ENCODE measurements at regions not wholly inside any gene's neighbourhood (a gene's known extent, or its start where the extent isn't known, plus 50 kb on each side); places are given as distances from the start of the nearest gene placed in this dataset.

DNA sequence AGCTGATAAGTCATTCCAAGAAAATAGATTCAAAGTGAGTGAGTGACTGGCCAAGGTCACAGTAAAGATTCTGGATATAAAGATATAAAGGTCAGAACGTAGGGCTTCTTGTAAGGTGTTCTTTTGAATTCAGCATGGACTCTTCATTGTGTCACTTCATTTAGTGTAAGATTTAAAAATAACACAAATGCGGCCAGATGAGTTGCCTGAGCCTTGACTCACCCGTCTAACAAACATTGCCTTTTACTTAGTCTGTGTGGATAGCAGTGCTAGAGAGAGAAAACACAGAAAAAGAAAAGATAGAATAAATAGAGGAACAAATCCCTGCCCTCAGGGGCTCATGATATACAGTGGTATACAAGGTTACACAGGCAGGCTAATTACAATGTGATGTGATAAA, 223.4 kb downstream of the PLPP3 start:
- H3K36me3 ChIP-seq (ENCODE audit: control insufficient read depth in 1 of 2, insufficient read depth in 2 of 2, low read depth in 1 of 2, low read length in 2 of 2), result no peaks in the 10 kb centered on the region
- H2BK12ac ChIP-seq (ENCODE audit: low read length in 2 of 2), result no peak overlapping the region
- no peak overlapping the region for H2BK5ac ChIP-seq (ENCODE audit: low read depth, low read length, poor library complexity, severe bottlenecking)
- H3K4me2 ChIP-seq (ENCODE audit: low read length, poor library complexity, severe bottlenecking), result no peak overlapping the region
- WGBS, result 94% methylated on average over 3 of the region's 3 CpGs
- H4K8ac ChIP-seq (ENCODE audit: low read length), result no peak overlapping the region
- no peaks in the 10 kb centered on the region for H3K27me3 ChIP-seq (ENCODE audit: control insufficient read depth in 1 of 2, insufficient read depth in 1 of 2, low read length in 2 of 2)
- no peaks in the 10 kb centered on the region for H3K4me1 ChIP-seq (ENCODE audit: control insufficient read depth, insufficient read depth, low read depth, low read length)
- no peak overlapping the region for H3K4ac ChIP-seq (ENCODE audit: low read depth in 1 of 2, low read length in 2 of 2)
- no peak overlapping the region for H2BK15ac ChIP-seq (ENCODE audit: low read depth, poor library complexity, severe bottlenecking)
- no peak overlapping the region for H2AK5ac ChIP-seq (ENCODE audit: low read length, severe bottlenecking)
- H3K23ac ChIP-seq (ENCODE audit: low read length in 2 of 2), result no peak overlapping the region
- no peak overlapping the region for H2BK120ac ChIP-seq (ENCODE audit: low read depth, low read length)
- H4K91ac ChIP-seq (ENCODE audit: low read length), result no peak overlapping the region
- no peak overlapping the region for H3K27ac ChIP-seq (ENCODE audit: low read length, poor library complexity, severe bottlenecking)
- no peak overlapping the region for H3K14ac ChIP-seq (ENCODE audit: low read length in 2 of 2)
- no peak overlapping the region for H2AFZ ChIP-seq (ENCODE audit: low read depth, low read length)
- H3K4me3 ChIP-seq (ENCODE audit: insufficient read depth in 1 of 2, low read depth in 1 of 2, low read length in 2 of 2), result no peak overlapping the region
- H3K18ac ChIP-seq (ENCODE audit: low read depth in 1 of 2, low read length in 2 of 2), result no peak overlapping the region
- H3K9ac ChIP-seq (ENCODE audit: low read length), result no peak overlapping the region
- no peaks in the 10 kb centered on the region for H3K79me1 ChIP-seq (replicated peaks; ENCODE audit: low read length, poor library complexity, severe bottlenecking)
- DNase-seq, result no peak
- no peaks in the 10 kb centered on the region for H3K9me3 ChIP-seq (ENCODE audit: control insufficient read depth, low read length)

DNA sequence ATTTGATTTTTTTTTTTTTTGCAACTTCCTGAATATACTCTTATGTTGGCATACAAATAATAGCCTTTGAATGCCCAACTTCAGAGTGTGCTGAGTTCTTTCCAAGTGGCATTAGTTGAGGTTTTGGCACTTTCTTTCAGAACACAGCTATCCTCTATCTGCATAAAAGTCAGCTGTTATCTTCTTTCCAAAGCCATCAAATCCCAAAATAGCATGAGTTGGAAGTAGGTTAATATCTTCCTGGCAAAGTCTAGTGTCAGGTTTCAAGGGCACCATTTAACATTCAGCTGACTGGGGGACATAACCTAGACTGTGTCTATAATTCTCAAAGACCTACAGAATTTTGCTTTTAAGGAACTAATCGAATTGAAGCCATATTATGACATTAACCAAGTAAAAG, 223.9 kb downstream of the PLPP3 start:
- no peak overlapping the region for H3K4me3 ChIP-seq (ENCODE audit: insufficient read depth in 1 of 2, low read depth in 1 of 2, low read length in 2 of 2)

DNA sequence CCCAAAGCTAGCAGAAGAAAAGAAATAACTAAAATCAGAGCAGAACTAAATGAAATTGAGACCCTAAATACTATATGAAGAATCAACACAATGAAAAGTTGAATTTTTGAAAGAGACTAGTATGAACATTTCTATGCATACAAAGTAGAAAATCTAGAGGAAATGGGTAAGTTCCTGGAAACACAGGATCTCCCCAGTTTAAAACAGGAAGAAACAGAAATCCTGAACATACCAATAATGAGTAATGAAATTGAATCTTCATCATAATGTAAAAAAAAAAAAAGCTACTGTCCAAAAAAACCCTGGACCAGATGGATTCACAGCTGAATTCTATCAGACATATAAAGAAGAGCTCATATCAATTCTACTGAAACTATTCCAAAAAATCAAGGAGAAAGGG, 233.5 kb downstream of the PLPP3 start:
- Histone ChIP-seq H3K23ac (ENCODE audit: low read length in 2 of 2) (no peak overlapping the region), H3K79me1 (replicated peaks; ENCODE audit: low read length, poor library complexity, severe bottlenecking) (no peaks in the 10 kb centered on the region), H3K4me2 (ENCODE audit: low read length, poor library complexity, severe bottlenecking) (no peak overlapping the region), H3K18ac (ENCODE audit: low read depth in 1 of 2, low read length in 2 of 2) (no peak overlapping the region), H2AK5ac (ENCODE audit: low read length, severe bottlenecking) (no peak overlapping the region), H3K9me3 (ENCODE audit: control insufficient read depth, low read length) (peaks cover 9% of the 10 kb centered on the region), H3K27me3 (ENCODE audit: control insufficient read depth in 1 of 2, insufficient read depth in 1 of 2, low read length in 2 of 2) (no peaks in the 10 kb centered on the region), H3K4me1 (ENCODE audit: control insufficient read depth, insufficient read depth, low read depth, low read length) (no peaks in the 10 kb centered on the region), H2BK12ac (ENCODE audit: low read length in 2 of 2) (no peak overlapping the region), H3K4ac (ENCODE audit: low read depth in 1 of 2, low read length in 2 of 2) (no peak overlapping the region), H3K36me3 (ENCODE audit: control insufficient read depth in 1 of 2, insufficient read depth in 2 of 2, low read depth in 1 of 2, low read length in 2 of 2) (no peaks in the 10 kb centered on the region), H3K9ac (ENCODE audit: low read length) (no peak overlapping the region), H3K14ac (ENCODE audit: low read length in 2 of 2) (no peak overlapping the region), H4K91ac (ENCODE audit: low read length) (no peak overlapping the region), H2BK15ac (ENCODE audit: low read depth, poor library complexity, severe bottlenecking) (no peak overlapping the region), H3K27ac (ENCODE audit: low read length, poor library complexity, severe bottlenecking) (no peak overlapping the region), H2AFZ (ENCODE audit: low read depth, low read length) (no peak overlapping the region), H2BK120ac (ENCODE audit: low read depth, low read length) (no peak overlapping the region), H3K4me3 (ENCODE audit: insufficient read depth in 1 of 2, low read depth in 1 of 2, low read length in 2 of 2) (no peak overlapping the region), H4K8ac (ENCODE audit: low read length) (no peak overlapping the region), H2BK5ac (ENCODE audit: low read depth, low read length, poor library complexity, severe bottlenecking) (no peak overlapping the region)
- DNase-seq, result no peak

More for the DNA sequence above, 223.9 kb downstream of the PLPP3 start:
- no peaks in the 10 kb centered on the region for H3K36me3 ChIP-seq (ENCODE audit: control insufficient read depth in 1 of 2, insufficient read depth in 2 of 2, low read depth in 1 of 2, low read length in 2 of 2)
- H2AK5ac ChIP-seq (ENCODE audit: low read length, severe bottlenecking), result no peak overlapping the region
- H2BK5ac ChIP-seq (ENCODE audit: low read depth, low read length, poor library complexity, severe bottlenecking), result no peak overlapping the region
- H2BK15ac ChIP-seq (ENCODE audit: low read depth, poor library complexity, severe bottlenecking), result no peak overlapping the region
- H4K91ac ChIP-seq (ENCODE audit: low read length), result no peak overlapping the region
- H3K9me3 ChIP-seq (ENCODE audit: control insufficient read depth, low read length), result no peaks in the 10 kb centered on the region
- H3K9ac ChIP-seq (ENCODE audit: low read length), result no peak overlapping the region
- H3K79me1 ChIP-seq (replicated peaks; ENCODE audit: low read length, poor library complexity, severe bottlenecking), result no peaks in the 10 kb centered on the region
- no peak overlapping the region for H4K8ac ChIP-seq (ENCODE audit: low read length)
- 80% methylated on average over 1 of the region's 1 CpG for WGBS
- H2BK12ac ChIP-seq (ENCODE audit: low read length in 2 of 2), result no peak overlapping the region
- no peak overlapping the region for H3K4ac ChIP-seq (ENCODE audit: low read depth in 1 of 2, low read length in 2 of 2)
- H2BK120ac ChIP-seq (ENCODE audit: low read depth, low read length), result no peak overlapping the region
- no peaks in the 10 kb centered on the region for H3K4me1 ChIP-seq (ENCODE audit: control insufficient read depth, insufficient read depth, low read depth, low read length)
- no peaks in the 10 kb centered on the region for H3K27me3 ChIP-seq (ENCODE audit: control insufficient read depth in 1 of 2, insufficient read depth in 1 of 2, low read length in 2 of 2)
- H2AFZ ChIP-seq (ENCODE audit: low read depth, low read length), result no peak overlapping the region
- H3K18ac ChIP-seq (ENCODE audit: low read depth in 1 of 2, low read length in 2 of 2), result no peak overlapping the region
- H3K23ac ChIP-seq (ENCODE audit: low read length in 2 of 2), result no peak overlapping the region
- no peak overlapping the region for H3K27ac ChIP-seq (ENCODE audit: low read length, poor library complexity, severe bottlenecking)
- DNase-seq, result no peak
- H3K4me2 ChIP-seq (ENCODE audit: low read length, poor library complexity, severe bottlenecking), result no peak overlapping the region
- no peak overlapping the region for H3K14ac ChIP-seq (ENCODE audit: low read length in 2 of 2)

DNA sequence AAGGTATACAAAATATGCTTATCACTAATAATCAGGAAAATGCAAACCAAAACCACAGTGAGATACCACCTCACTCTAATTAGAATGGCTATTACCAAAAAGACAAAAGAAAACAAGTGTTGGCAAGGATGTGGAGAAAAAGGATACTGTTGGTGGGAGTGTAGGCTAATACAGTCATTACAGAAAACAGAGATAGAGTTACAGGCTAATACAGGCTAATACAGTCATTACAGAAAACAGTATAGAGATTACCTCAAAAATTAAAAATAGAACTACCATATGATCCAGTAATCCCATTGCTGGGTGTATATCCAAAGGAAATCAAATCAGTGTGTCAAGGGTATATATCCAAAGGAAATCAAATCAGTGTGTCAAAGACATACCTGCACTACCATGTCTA, 238.4 kb downstream of the PLPP3 start:
- H3K4me2 ChIP-seq (ENCODE audit: low read length, poor library complexity, severe bottlenecking), result no peak overlapping the region
- no peaks in the 10 kb centered on the region for H3K9me3 ChIP-seq (ENCODE audit: control insufficient read depth, low read length)
- no peak overlapping the region for H3K9ac ChIP-seq (ENCODE audit: low read length)
- no peak overlapping the region for H2BK15ac ChIP-seq (ENCODE audit: low read depth, poor library complexity, severe bottlenecking)
- no peak overlapping the region for H2BK12ac ChIP-seq (ENCODE audit: low read length in 2 of 2)
- H2AFZ ChIP-seq (ENCODE audit: low read depth, low read length), result no peak overlapping the region
- H3K4ac ChIP-seq (ENCODE audit: low read depth in 1 of 2, low read length in 2 of 2), result no peak overlapping the region
- no peak overlapping the region for H2BK5ac ChIP-seq (ENCODE audit: low read depth, low read length, poor library complexity, severe bottlenecking)
- no peak overlapping the region for H4K8ac ChIP-seq (ENCODE audit: low read length)
- no peak overlapping the region for H3K18ac ChIP-seq (ENCODE audit: low read depth in 1 of 2, low read length in 2 of 2)
- H3K27ac ChIP-seq (ENCODE audit: low read length, poor library complexity, severe bottlenecking), result no peak overlapping the region
- no peaks in the 10 kb centered on the region for H3K36me3 ChIP-seq (ENCODE audit: control insufficient read depth in 1 of 2, insufficient read depth in 2 of 2, low read depth in 1 of 2, low read length in 2 of 2)
- H3K4me3 ChIP-seq (ENCODE audit: insufficient read depth in 1 of 2, low read depth in 1 of 2, low read length in 2 of 2), result no peak overlapping the region
- no peak overlapping the region for H3K23ac ChIP-seq (ENCODE audit: low read length in 2 of 2)
- H3K4me1 ChIP-seq (ENCODE audit: control insufficient read depth, insufficient read depth, low read depth, low read length), result no peaks in the 10 kb centered on the region
- no peaks in the 10 kb centered on the region for H3K79me1 ChIP-seq (replicated peaks; ENCODE audit: low read length, poor library complexity, severe bottlenecking)
- H3K27me3 ChIP-seq (ENCODE audit: control insufficient read depth in 1 of 2, insufficient read depth in 1 of 2, low read length in 2 of 2), result no peaks in the 10 kb centered on the region
- DNase-seq, result no peak
- H2AK5ac ChIP-seq (ENCODE audit: low read length, severe bottlenecking), result no peak overlapping the region
- no peak overlapping the region for H2BK120ac ChIP-seq (ENCODE audit: low read depth, low read length)
- H4K91ac ChIP-seq (ENCODE audit: low read length), result no peak overlapping the region
- no peak overlapping the region for H3K14ac ChIP-seq (ENCODE audit: low read length in 2 of 2)
